Fibroblast of lung (primary cell): ENCODE measurements at regions not wholly inside any gene's neighbourhood (a gene's known extent, or its start where the extent isn't known, plus 50 kb on each side); places are given as distances from the start of the nearest gene placed in this dataset.
"Not testable (repeated sequence)": the region's sequence is repeated elsewhere in the genome, so short reads cannot be mapped to it uniquely, and the experiment has no call there.

Experiments used
- EZH2 ChIP-seq: IDR thresholded peaks from 2 replicates; pipeline ENCODE4 v1.5.1; 2012; ENCODE audit warnings: low read length, control low read depth, mild to moderate bottlenecking; ENCODE audit errors: missing control alignments
- TF ChIP-seq, protein P1 (sequence below), 2 donors: IDR thresholded peaks in 1 of 2; conservative IDR thresholded peaks in 1 of 2; 1 replicate in 1 of 2; 2 replicates in 1 of 2; pipeline ENCODE4 v1.5.1; 2011 to 2012; ENCODE audit warnings: low read length in 2 of 2, control low read depth in 1 of 2, inconsistent platforms in 1 of 2, low read depth in 1 of 2, mild to moderate bottlenecking in 1 of 2

DNA sequence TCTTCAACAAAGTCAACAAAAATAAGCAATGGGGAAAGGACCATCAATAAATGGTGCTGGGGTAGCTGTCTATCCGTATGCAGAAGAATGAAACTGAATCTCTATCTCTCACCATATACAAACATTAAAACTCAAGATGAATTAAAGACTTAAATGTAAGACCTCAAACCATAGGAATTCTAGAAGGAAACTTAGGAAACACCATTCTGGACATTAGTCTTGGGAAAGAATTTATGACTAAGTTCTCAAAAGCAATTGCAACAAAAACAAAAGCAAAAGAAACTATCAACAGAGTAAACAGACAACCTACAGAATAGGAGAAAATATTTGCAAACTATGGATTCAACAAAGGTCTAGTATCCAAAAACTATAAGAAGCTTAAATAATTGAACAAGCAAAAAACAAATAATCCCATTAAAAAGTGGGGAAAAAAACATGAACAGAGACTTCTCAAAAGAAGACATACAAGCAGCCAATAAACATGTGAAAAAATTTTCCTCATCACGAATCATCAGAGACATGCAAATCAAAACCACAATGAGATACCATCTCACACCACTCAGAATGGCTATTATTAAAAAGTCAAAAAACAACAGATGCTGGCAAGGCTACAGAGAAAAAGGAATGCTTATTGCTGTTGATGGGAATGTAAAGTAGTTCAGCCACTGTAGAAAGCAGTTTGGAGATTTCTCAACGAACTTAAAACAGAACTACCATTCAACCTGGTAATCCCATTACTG is 266.1 kb upstream of the DAAM1 start:
- TF ChIP-seq, protein P1, sequence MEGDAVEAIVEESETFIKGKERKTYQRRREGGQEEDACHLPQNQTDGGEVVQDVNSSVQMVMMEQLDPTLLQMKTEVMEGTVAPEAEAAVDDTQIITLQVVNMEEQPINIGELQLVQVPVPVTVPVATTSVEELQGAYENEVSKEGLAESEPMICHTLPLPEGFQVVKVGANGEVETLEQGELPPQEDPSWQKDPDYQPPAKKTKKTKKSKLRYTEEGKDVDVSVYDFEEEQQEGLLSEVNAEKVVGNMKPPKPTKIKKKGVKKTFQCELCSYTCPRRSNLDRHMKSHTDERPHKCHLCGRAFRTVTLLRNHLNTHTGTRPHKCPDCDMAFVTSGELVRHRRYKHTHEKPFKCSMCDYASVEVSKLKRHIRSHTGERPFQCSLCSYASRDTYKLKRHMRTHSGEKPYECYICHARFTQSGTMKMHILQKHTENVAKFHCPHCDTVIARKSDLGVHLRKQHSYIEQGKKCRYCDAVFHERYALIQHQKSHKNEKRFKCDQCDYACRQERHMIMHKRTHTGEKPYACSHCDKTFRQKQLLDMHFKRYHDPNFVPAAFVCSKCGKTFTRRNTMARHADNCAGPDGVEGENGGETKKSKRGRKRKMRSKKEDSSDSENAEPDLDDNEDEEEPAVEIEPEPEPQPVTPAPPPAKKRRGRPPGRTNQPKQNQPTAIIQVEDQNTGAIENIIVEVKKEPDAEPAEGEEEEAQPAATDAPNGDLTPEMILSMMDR (conservative IDR thresholded peaks at IDR 0.05 in 1 of 2, IDR thresholded peaks at IDR 0.05 in 1 of 2; ENCODE audit: low read depth in 1 of 2, low read length in 2 of 2) = not testable (repeated sequence)
- not testable (repeated sequence) for TF ChIP-seq EZH2
